Fibroblast of lung (primary cell): ENCODE measurements at regions not wholly inside any gene's neighbourhood (a gene's known extent, or its start where the extent isn't known, plus 50 kb on each side); places are given as distances from the start of the nearest gene placed in this dataset.

Source experiments
- DNase-seq, 2 donors: peaks; one replicate each; pipeline versions ENCODE4 v3.0.0 to v3.0.0-alpha.2; 2010; ENCODE audit warnings: low read depth in 2 of 2
- H2AFZ ChIP-seq: 2 replicates; pipeline ENCODE4 v1.5.1; 2012; ENCODE audit warnings: low read length, control low read depth, inconsistent platforms
- H3K27ac ChIP-seq: 2 replicates; pipeline ENCODE4 v1.5.1; 2011; ENCODE audit warnings: low read length, control low read depth; ENCODE audit not compliant: insufficient read depth
- H3K27me3 ChIP-seq: 2 replicates; pipeline ENCODE4 v1.5.1; 2011; ENCODE audit warnings: mild to moderate bottlenecking, low read length; ENCODE audit not compliant: control insufficient read depth, insufficient read depth
- H3K36me3 ChIP-seq: 2 replicates; pipeline ENCODE4 v1.5.1; 2011; ENCODE audit warnings: low read length; ENCODE audit not compliant: control insufficient read depth, insufficient read depth
- H3K4me1 ChIP-seq: 2 replicates; pipeline ENCODE4 v1.5.1; 2011; ENCODE audit warnings: low read length; ENCODE audit not compliant: control insufficient read depth, insufficient read depth; ENCODE audit errors: extremely low read depth
- H3K4me2 ChIP-seq: 2 replicates; pipeline ENCODE4 v1.5.1; 2011; ENCODE audit warnings: low read length, control low read depth; ENCODE audit not compliant: insufficient read depth; ENCODE audit errors: extremely low read depth
- H3K4me3 ChIP-seq, 4 experiments: fragments of 200-600 bp in 1 of 4; sonication (generic) in 1 of 4; replicated peaks in 1 of 4; 2 replicates each; pipeline ENCODE4 v1.5.1; 2011 to 2016; ENCODE audit warnings: low read length in 4 of 4, low read depth in 3 of 4, mild to moderate bottlenecking in 3 of 4, control low read depth in 2 of 4, inconsistent platforms in 1 of 4, mixed read lengths in 1 of 4; ENCODE audit not compliant: insufficient read depth in 1 of 4; ENCODE audit errors: control extremely low read depth in 1 of 4
- H3K79me2 ChIP-seq: 2 replicates; pipeline ENCODE4 v1.5.1; 2012; ENCODE audit warnings: mild to moderate bottlenecking, low read length, inconsistent platforms; ENCODE audit not compliant: control insufficient read depth, insufficient read depth
- H3K9ac ChIP-seq: 2 replicates; pipeline ENCODE4 v1.5.1; 2011; ENCODE audit warnings: mild to moderate bottlenecking, low read length, control low read depth; ENCODE audit not compliant: insufficient read depth
- H3K9me3 ChIP-seq: 2 replicates; pipeline ENCODE4 v1.5.1; 2012; ENCODE audit warnings: low read depth, low read length; ENCODE audit not compliant: control insufficient read depth, insufficient read depth
- H4K20me1 ChIP-seq: 2 replicates; pipeline ENCODE4 v1.5.1; 2011; ENCODE audit warnings: low read length; ENCODE audit not compliant: control insufficient read depth, insufficient read depth; ENCODE audit errors: extremely low read depth
- CTCF ChIP-seq, 2 donors: IDR thresholded peaks in 1 of 2; conservative IDR thresholded peaks in 1 of 2; 1 replicate in 1 of 2; 2 replicates in 1 of 2; pipeline ENCODE4 v1.5.1; 2011 to 2012; ENCODE audit warnings: low read length in 2 of 2, control low read depth in 1 of 2, inconsistent platforms in 1 of 2, low read depth in 1 of 2, mild to moderate bottlenecking in 1 of 2
- EZH2 ChIP-seq: IDR thresholded peaks from 2 replicates; pipeline ENCODE4 v1.5.1; 2012; ENCODE audit warnings: low read length, control low read depth, mild to moderate bottlenecking; ENCODE audit errors: missing control alignments

GRCh38 chr2:20552847-20553246 lies 98.1 kb downstream of the HS1BP3 start:
- H3K27me3 ChIP-seq: peaks cover 2% of the 10 kb centered on the region
- H3K79me2 ChIP-seq: no peaks in the 10 kb centered on the region
- H3K36me3 ChIP-seq: no peaks in the 10 kb centered on the region
- H3K27ac ChIP-seq: no peak overlapping the region
- no peaks in the 10 kb centered on the region for H3K4me1 ChIP-seq
- no peak for DNase-seq
- H3K4me3 ChIP-seq: no peak overlapping the region
- no peaks in the 10 kb centered on the region for H4K20me1 ChIP-seq
- TF ChIP-seq CTCF (conservative IDR thresholded peaks at IDR 0.05 in 1 of 2, IDR thresholded peaks at IDR 0.05 in 1 of 2; ENCODE audit: low read depth in 1 of 2, low read length in 2 of 2) (no peak), EZH2 (no peak)
- no peak overlapping the region for H2AFZ ChIP-seq
- H3K9ac ChIP-seq: no peak overlapping the region
- H3K4me2 ChIP-seq: no peak overlapping the region
- no peaks in the 10 kb centered on the region for H3K9me3 ChIP-seq

GRCh38 chr2:20553580-20553979 lies 97.3 kb downstream of the HS1BP3 start:
- Histone ChIP-seq H3K4me1 (no peaks in the 10 kb centered on the region), H3K36me3 (no peaks in the 10 kb centered on the region), H3K9ac (no peak overlapping the region), H3K9me3 (no peaks in the 10 kb centered on the region), H4K20me1 (no peaks in the 10 kb centered on the region), H2AFZ (no peak overlapping the region), H3K27me3 (peaks cover 2% of the 10 kb centered on the region), H3K79me2 (no peaks in the 10 kb centered on the region), H3K4me2 (no peak overlapping the region), H3K4me3 (no peak overlapping the region), H3K27ac (no peak overlapping the region)
- TF ChIP-seq EZH2 (no peak), CTCF (conservative IDR thresholded peaks at IDR 0.05 in 1 of 2, IDR thresholded peaks at IDR 0.05 in 1 of 2; ENCODE audit: low read depth in 1 of 2, low read length in 2 of 2) (no peak)
- DNase-seq: no peak

- Histone ChIP-seq H3K79me2 (no peaks in the 10 kb centered on the region), H3K4me2 (no peak overlapping the region), H3K9me3 (no peaks in the 10 kb centered on the region), H2AFZ (no peak overlapping the region), H3K4me3 (no peak overlapping the region), H3K27ac (no peak overlapping the region), H3K4me1 (no peaks in the 10 kb centered on the region), H3K27me3 (peaks cover 2% of the 10 kb centered on the region), H4K20me1 (no peaks in the 10 kb centered on the region), H3K36me3 (no peaks in the 10 kb centered on the region), H3K9ac (no peak overlapping the region)
- TF ChIP-seq EZH2: no peak
- no peak for TF ChIP-seq CTCF (conservative IDR thresholded peaks at IDR 0.05 in 1 of 2, IDR thresholded peaks at IDR 0.05 in 1 of 2; ENCODE audit: low read depth in 1 of 2, low read length in 2 of 2)
- no peak for DNase-seq
Measured at GRCh38 chr2:20555954-20556353, 94.9 kb downstream of the HS1BP3 start.
